H9 (cell line): ENCODE measurements at regions not wholly inside any gene's neighbourhood (a gene's known extent, or its start where the extent isn't known, plus 50 kb on each side); places are given as distances from the start of the nearest gene placed in this dataset.

Source experiments
- DNase-seq: peaks from one replicate; pipeline ENCODE4 v3.0.0-alpha.2; 2017
- H2AFZ ChIP-seq: one replicate; pipeline ENCODE4 v1.6.1; 2013; ENCODE audit warnings: mild to moderate bottlenecking, low read length, control low read depth, moderate library complexity
- H2AK5ac ChIP-seq: 2 replicates; pipeline ENCODE4 v1.6.1; 2013; ENCODE audit warnings: low read length, control low read depth, mixed read lengths; ENCODE audit not compliant: insufficient read length
- H2BK120ac ChIP-seq: one replicate; pipeline ENCODE4 v1.6.1; 2013; ENCODE audit warnings: low read depth, mild to moderate bottlenecking, low read length, control low read depth, inconsistent platforms; ENCODE audit not compliant: poor library complexity, severe bottlenecking
- H2BK12ac ChIP-seq: 2 replicates; pipeline ENCODE4 v1.6.1; 2013; ENCODE audit warnings: low read length, control low read depth, mixed read lengths, low read depth; ENCODE audit not compliant: insufficient read length
- H2BK15ac ChIP-seq: 2 replicates; pipeline ENCODE4 v1.6.1; 2013; ENCODE audit warnings: low read depth, low read length, control low read depth
- H2BK20ac ChIP-seq: one replicate; pipeline ENCODE4 v1.6.1; 2013; ENCODE audit warnings: low read depth, mild to moderate bottlenecking, low read length, control low read depth, inconsistent platforms; ENCODE audit not compliant: poor library complexity, severe bottlenecking
- H2BK5ac ChIP-seq: 2 replicates; pipeline ENCODE4 v1.6.1; 2013; ENCODE audit warnings: low read length, control low read depth, mixed read lengths; ENCODE audit not compliant: insufficient read length
- H3K14ac ChIP-seq: 2 replicates; pipeline ENCODE4 v1.6.1; 2013; ENCODE audit warnings: low read length, control low read depth; ENCODE audit not compliant: insufficient read depth
- H3K18ac ChIP-seq: 2 replicates; pipeline ENCODE4 v1.6.1; 2013; ENCODE audit warnings: low read depth, mild to moderate bottlenecking, mixed read lengths, low read length, control low read depth; ENCODE audit not compliant: insufficient read length
- H3K23ac ChIP-seq: 2 replicates; pipeline ENCODE4 v1.6.1; 2013; ENCODE audit warnings: low read length, control low read depth, mixed read lengths, low read depth; ENCODE audit not compliant: insufficient read length
- H3K23me2 ChIP-seq: 2 replicates; pipeline ENCODE4 v1.6.1; 2013; ENCODE audit warnings: low read depth, mild to moderate bottlenecking, mixed read lengths, low read length, control low read depth; ENCODE audit not compliant: insufficient read length, poor library complexity, severe bottlenecking
- H3K27ac ChIP-seq: 2 replicates; pipeline ENCODE4 v1.5.1; 2013; ENCODE audit warnings: low read length, control low read depth, mixed read lengths, low read depth; ENCODE audit not compliant: insufficient read length
- H3K27me3 ChIP-seq: 2 replicates; pipeline ENCODE4 v1.6.1; 2013; ENCODE audit warnings: low read length, control low read depth, inconsistent platforms; ENCODE audit not compliant: insufficient read depth
- H3K4ac ChIP-seq: 2 replicates; pipeline ENCODE4 v1.6.1; 2013; ENCODE audit warnings: low read depth, mild to moderate bottlenecking, control low read depth, inconsistent platforms, low read length, moderate library complexity
- H3K4me1 ChIP-seq: 2 replicates; pipeline ENCODE4 v1.6.1; 2013; ENCODE audit warnings: low read length, control low read depth, inconsistent platforms; ENCODE audit not compliant: insufficient read depth
- H3K4me2 ChIP-seq: 2 replicates; pipeline ENCODE4 v1.6.1; 2013; ENCODE audit warnings: low read length, control low read depth, mixed read lengths; ENCODE audit not compliant: insufficient read length, insufficient read depth
- H3K56ac ChIP-seq: 2 replicates; pipeline ENCODE4 v1.6.1; 2013; ENCODE audit warnings: low read depth, mild to moderate bottlenecking, mixed read lengths, low read length, control low read depth; ENCODE audit not compliant: insufficient read length
- H3K79me1 ChIP-seq: 2 replicates; pipeline ENCODE4 v1.6.1; 2013; ENCODE audit warnings: low read depth, mild to moderate bottlenecking, moderate library complexity, low read length, control low read depth, inconsistent platforms; ENCODE audit not compliant: insufficient read depth, poor library complexity, severe bottlenecking
- H3K79me2 ChIP-seq: 2 replicates; pipeline ENCODE4 v1.6.1; 2013; ENCODE audit warnings: low read length, control low read depth, inconsistent platforms; ENCODE audit not compliant: insufficient read depth
- H3K9ac ChIP-seq: 2 replicates; pipeline ENCODE4 v1.6.1; 2013; ENCODE audit warnings: low read length, control low read depth, mixed read lengths; ENCODE audit not compliant: insufficient read length; ENCODE audit errors: extremely low read depth
- H3K9me3 ChIP-seq: one replicate; pipeline ENCODE4 v1.6.1; 2013; ENCODE audit warnings: low read depth, low read length, inconsistent platforms; ENCODE audit not compliant: control insufficient read depth
- H3T11ph ChIP-seq: one replicate; pipeline ENCODE4 v1.6.1; 2013; ENCODE audit warnings: mild to moderate bottlenecking, low read length, control low read depth, inconsistent platforms
- H4K20me1 ChIP-seq: one replicate; pipeline ENCODE4 v1.6.1; 2013; ENCODE audit not compliant: control insufficient read depth, insufficient read length, insufficient read depth
- H4K5ac ChIP-seq: 2 replicates; pipeline ENCODE4 v1.6.1; 2013; ENCODE audit warnings: low read depth, mild to moderate bottlenecking, mixed read lengths, low read length, control low read depth; ENCODE audit not compliant: insufficient read length
- H4K8ac ChIP-seq: replicated peaks from 2 replicates; pipeline ENCODE4 v1.6.1; 2013; ENCODE audit warnings: low read length, control low read depth, mixed read lengths, low read depth; ENCODE audit not compliant: insufficient read length
- H4K91ac ChIP-seq: 2 replicates; pipeline ENCODE4 v1.6.1; 2013; ENCODE audit warnings: low read depth, mild to moderate bottlenecking, moderate library complexity, mixed read lengths, low read length, control low read depth; ENCODE audit not compliant: insufficient read length
- H3K27ac Mint-ChIP-seq, 3 experiments: 2 replicates in 2 of 3; 3 replicates in 1 of 3; pipeline ENCODE4 v1.8.0; 2020 to 2021; ENCODE audit warnings: mixed read lengths in 3 of 3, mild to moderate bottlenecking in 1 of 3, moderate library complexity in 1 of 3
- H3K27me3 Mint-ChIP-seq: 2 replicates; pipeline ENCODE4 v1.8.0; 2021; ENCODE audit warnings: low read depth, mild to moderate bottlenecking, moderate library complexity, mixed read lengths
- H3K36me3 Mint-ChIP-seq, 3 experiments: 2 replicates in 2 of 3; 3 replicates in 1 of 3; pipeline ENCODE4 v1.8.0; 2020 to 2021; ENCODE audit warnings: low read depth in 3 of 3, mixed read lengths in 3 of 3; ENCODE audit not compliant: insufficient read depth in 1 of 3
- H3K4me1 Mint-ChIP-seq, 2 experiments: 2 replicates each; pipeline ENCODE4 v1.8.0; 2020; ENCODE audit warnings: mixed read lengths in 2 of 2
- H3K4me3 Mint-ChIP-seq, 2 experiments: 2 replicates in 1 of 2; 3 replicates in 1 of 2; pipeline ENCODE4 v1.8.0; 2020 to 2021; ENCODE audit warnings: mild to moderate bottlenecking in 2 of 2, mixed read lengths in 2 of 2, moderate library complexity in 1 of 2
- H3K9me3 Mint-ChIP-seq, 2 experiments: 2 replicates in 1 of 2; 3 replicates in 1 of 2; pipeline ENCODE4 v1.8.0; 2020; ENCODE audit warnings: mild to moderate bottlenecking in 2 of 2, mixed read lengths in 2 of 2, moderate library complexity in 1 of 2
- CTCF ChIP-seq: fragments of 200-600 bp; sonication (generic); conservative IDR thresholded peaks from 3 replicates; pipeline ENCODE4 v1.8.0; 2021; ENCODE audit warnings: antibody characterized with exemption, mild to moderate bottlenecking
- WGBS: extraction: QIAGEN DNeasy Blood & Tissue Kit; methylation state at CpG from one replicate; pipeline ENCODE4 v1.1.7; 2013; ENCODE audit warnings: missing lambda C conversion rate, low lambda C conversion rate, mixed read lengths; ENCODE audit not compliant: insufficient read length; ENCODE audit errors: extremely low coverage; 5-methylcytosine and 5-hydroxymethylcytosine counted together

DNA sequence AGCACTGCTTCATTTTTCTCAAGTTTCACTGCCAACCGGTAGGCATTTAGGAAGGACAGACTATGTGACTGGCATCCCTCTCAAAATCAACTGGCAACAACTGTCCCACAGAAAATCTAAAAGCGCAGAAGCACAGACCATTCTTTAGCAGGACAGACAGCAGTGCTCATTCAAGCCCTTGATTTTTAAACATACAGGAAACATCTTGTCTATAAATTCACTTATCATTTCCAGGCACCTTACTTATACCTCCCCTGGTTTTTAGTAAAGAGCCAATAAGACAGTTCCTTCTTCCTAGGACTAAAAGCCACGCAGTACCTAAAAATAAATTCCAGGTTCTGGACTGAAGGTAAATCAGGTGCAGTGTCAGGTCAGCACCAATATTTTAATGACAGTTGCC lies 343.2 kb upstream of the WWC1 start:
- H3K36me3 Mint-ChIP-seq, result no peaks in the 10 kb centered on the region
- no peak overlapping the region for H3K18ac ChIP-seq

More for the DNA sequence above, 343.2 kb upstream of the WWC1 start:
- H2BK12ac ChIP-seq, result no peak overlapping the region
- H3K79me2 ChIP-seq, result no peaks in the 10 kb centered on the region
- Mint-ChIP-seq H3K27me3 (no peaks in the 10 kb centered on the region), H3K9me3 (no peaks in the 10 kb centered on the region), H3K4me3 (no peak overlapping the region), H3K27ac (no peak overlapping the region), H3K4me1 (peaks cover 31 to 41% of the 10 kb centered on the region in 2 experiments)
- no peak overlapping the region for H4K8ac ChIP-seq
- H2BK120ac ChIP-seq, result no peak overlapping the region
- no peaks in the 10 kb centered on the region; the same call in 1 of the 2 replicates for H3K4me1 ChIP-seq
- no peak overlapping the region for H2BK5ac ChIP-seq
- TF ChIP-seq CTCF, result no peak
- H3K27me3 ChIP-seq, result no peaks in the 10 kb centered on the region
- H3K27ac ChIP-seq, result no peak overlapping the region
- no peak overlapping the region for H3K9ac ChIP-seq
- no peak overlapping the region for H3K4ac ChIP-seq
- no peaks in the 10 kb centered on the region for H3K79me1 ChIP-seq
- H3K9me3 ChIP-seq, result no peaks in the 10 kb centered on the region
- H3K14ac ChIP-seq, result no peak overlapping the region
- no peak overlapping the region for H4K91ac ChIP-seq
- no peak overlapping the region for H2AFZ ChIP-seq
- DNase-seq, result no peak
- no CpG with 5 or more reads among the region's 3 CpGs for WGBS
- H2AK5ac ChIP-seq, result no peak overlapping the region
- no peaks in the 10 kb centered on the region for H4K20me1 ChIP-seq
- no peak overlapping the region for H3K23ac ChIP-seq
- H2BK20ac ChIP-seq, result no peak overlapping the region
- H2BK15ac ChIP-seq, result no peak overlapping the region
- H3K56ac ChIP-seq, result no peak overlapping the region
- H3T11ph ChIP-seq, result no peak overlapping the region
- H4K5ac ChIP-seq, result no peak overlapping the region
- no peak overlapping the region for H3K4me2 ChIP-seq
- no peaks in the 10 kb centered on the region for H3K23me2 ChIP-seq
